Neural progenitor cell (in vitro differentiated cells): ENCODE measurements at regions not wholly inside any gene's neighbourhood (a gene's known extent, or its start where the extent isn't known, plus 50 kb on each side); places are given as distances from the start of the nearest gene placed in this dataset.
A peak's percentile ranks its signal among the peaks of the same experiment; 100 is the strongest.

Experiments
- DNase-seq: peaks from one replicate; pipeline ENCODE4 v3.0.0-alpha.2; 2016; ENCODE audit warnings: low spot score
- H2AFZ ChIP-seq: fragments of 200-600 bp; sonication (generic); replicated peaks from 2 replicates; pipeline ENCODE4 v1.6.1; 2016; ENCODE audit warnings: antibody characterized with exemption
- H3F3A ChIP-seq: fragments of 200-600 bp; sonication (generic); 2 replicates; pipeline ENCODE4 v1.6.1; 2016; ENCODE audit warnings: antibody characterized with exemption, low read depth
- H3K27ac ChIP-seq: fragments of 200-600 bp; sonication (generic); 2 replicates; pipeline ENCODE4 v1.5.1; 2016; ENCODE audit warnings: mild to moderate bottlenecking
- H3K27me3 ChIP-seq: fragments of 200-600 bp; sonication (generic); 2 replicates; pipeline ENCODE4 v1.6.1; 2016; ENCODE audit warnings: mild to moderate bottlenecking, moderate library complexity
- H3K36me3 ChIP-seq: fragments of 200-600 bp; sonication (generic); 2 replicates; pipeline ENCODE4 v1.5.1; 2016
- H3K4me1 ChIP-seq: fragments of 200-600 bp; sonication (generic); 2 replicates; pipeline ENCODE4 v1.6.1; 2016; ENCODE audit warnings: mixed run types
- H3K4me2 ChIP-seq: fragments of 200-600 bp; sonication (generic); 2 replicates; pipeline ENCODE4 v1.6.1; 2016
- H3K4me3 ChIP-seq: fragments of 200-600 bp; sonication (generic); 2 replicates; pipeline ENCODE4 v1.5.1; 2016
- H3K79me2 ChIP-seq: fragments of 200-600 bp; sonication (generic); 2 replicates; pipeline ENCODE4 v1.6.1; 2016; ENCODE audit warnings: low read depth
- H3K9ac ChIP-seq: fragments of 200-600 bp; sonication (generic); 2 replicates; pipeline ENCODE4 v1.6.1; 2016
- H3K9me3 ChIP-seq: fragments of 200-600 bp; sonication (generic); 2 replicates; pipeline ENCODE4 v1.5.1; 2016; ENCODE audit warnings: low read depth
- H4K20me1 ChIP-seq: fragments of 200-600 bp; sonication (generic); 2 replicates; pipeline ENCODE4 v1.6.1; 2016; ENCODE audit warnings: low read depth
- H3K27ac Mint-ChIP-seq: 3 replicates; pipeline ENCODE4 v1.8.0; 2021; ENCODE audit warnings: mixed read lengths
- H3K27me3 Mint-ChIP-seq: 2 replicates; pipeline ENCODE4 v1.8.0; 2022; ENCODE audit warnings: low read depth, mild to moderate bottlenecking, inconsistent platforms, moderate library complexity, mixed read lengths; ENCODE audit not compliant: insufficient read depth
- H3K36me3 Mint-ChIP-seq: 3 replicates; pipeline ENCODE4 v1.8.0; 2021; ENCODE audit warnings: mixed read lengths
- H3K4me1 Mint-ChIP-seq: 3 replicates; pipeline ENCODE4 v1.8.0; 2021; ENCODE audit warnings: mixed read lengths
- H3K4me3 Mint-ChIP-seq: 3 replicates; pipeline ENCODE4 v1.8.0; 2021; ENCODE audit warnings: mild to moderate bottlenecking, moderate library complexity, mixed read lengths
- H3K9me3 Mint-ChIP-seq: 3 replicates; pipeline ENCODE4 v1.8.0; 2020; ENCODE audit warnings: mixed read lengths
- EZH2 ChIP-seq: fragments of 200-600 bp; sonication (generic); IDR thresholded peaks from 2 replicates; pipeline ENCODE4 v1.6.1; 2017; ENCODE audit warnings: antibody characterized with exemption, mild to moderate bottlenecking, moderate library complexity
- EZH2phosphoT487 ChIP-seq: fragments of 200-600 bp; sonication (generic); IDR thresholded peaks from 2 replicates; pipeline ENCODE4 v1.6.1; 2017; ENCODE audit warnings: antibody characterized with exemption
- TF ChIP-seq, protein P1 (sequence below): fragments of 200-600 bp; sonication (generic); IDR thresholded peaks from 2 replicates; pipeline ENCODE4 v1.5.1; 2017; ENCODE audit warnings: antibody characterized with exemption, mild to moderate bottlenecking

DNA sequence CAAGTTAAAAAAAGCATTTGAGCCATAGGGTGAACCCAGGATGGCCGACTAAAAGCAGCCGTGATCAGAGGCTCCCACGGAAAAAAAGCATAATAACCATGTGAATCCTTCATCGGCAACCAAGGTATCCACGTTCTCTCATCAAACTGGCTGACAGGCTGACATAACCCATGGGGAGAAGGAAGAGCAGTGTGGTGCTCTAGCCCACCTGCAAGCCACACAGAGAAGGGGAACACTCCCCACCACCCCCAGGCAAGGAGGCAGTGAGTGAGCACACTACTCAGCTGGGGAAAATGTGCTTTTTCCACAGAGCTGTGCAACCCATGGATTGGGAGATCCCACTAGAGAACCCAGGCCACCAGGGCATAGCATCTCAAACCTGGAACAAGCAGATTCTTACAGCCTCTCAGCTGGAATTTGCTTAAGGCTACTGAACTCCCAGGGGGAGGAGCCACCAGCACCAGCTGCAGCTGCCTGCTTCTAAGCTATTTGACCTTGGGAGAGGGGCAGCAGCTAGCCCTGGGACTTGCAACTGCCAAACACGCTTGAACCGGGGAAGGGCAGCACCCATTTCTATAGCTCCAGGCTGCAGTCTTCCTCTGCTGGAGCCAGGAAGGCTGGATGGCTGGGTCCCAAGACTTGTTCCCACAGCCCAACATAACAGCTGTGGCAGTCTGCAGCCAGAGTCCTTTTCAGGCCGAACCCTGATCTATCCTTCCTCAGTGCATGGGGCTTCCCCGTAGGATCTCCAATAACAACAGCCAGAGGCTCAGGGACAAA is 178.2 kb upstream of the NRG3 start:
- Mint-ChIP-seq H3K36me3 (no peaks in the 10 kb centered on the region), H3K9me3 (peaks cover 11% of the 10 kb centered on the region), H3K27ac (no peak overlapping the region), H3K4me1 (peaks cover 4% of the 10 kb centered on the region), H3K27me3 (no peaks in the 10 kb centered on the region), H3K4me3 (no peak overlapping the region)
- no peaks in the 10 kb centered on the region for H3F3A ChIP-seq
- no peak overlapping the region for H3K4me3 ChIP-seq
- H4K20me1 ChIP-seq, result no peaks in the 10 kb centered on the region
- no peaks in the 10 kb centered on the region for H3K27me3 ChIP-seq
- no peak overlapping the region for H3K9ac ChIP-seq
- H3K4me1 ChIP-seq, result no peaks in the 10 kb centered on the region
- H3K9me3 ChIP-seq, result no peaks in the 10 kb centered on the region
- H3K27ac ChIP-seq, result no peak overlapping the region
- no peaks in the 10 kb centered on the region for H3K36me3 ChIP-seq
- no peak overlapping the region for H2AFZ ChIP-seq
- H3K79me2 ChIP-seq, result no peaks in the 10 kb centered on the region
- DNase-seq, result peak; percentile 48
- no peak overlapping the region for H3K4me2 ChIP-seq
- no peak for TF ChIP-seq EZH2phosphoT487
- TF ChIP-seq, protein P1, sequence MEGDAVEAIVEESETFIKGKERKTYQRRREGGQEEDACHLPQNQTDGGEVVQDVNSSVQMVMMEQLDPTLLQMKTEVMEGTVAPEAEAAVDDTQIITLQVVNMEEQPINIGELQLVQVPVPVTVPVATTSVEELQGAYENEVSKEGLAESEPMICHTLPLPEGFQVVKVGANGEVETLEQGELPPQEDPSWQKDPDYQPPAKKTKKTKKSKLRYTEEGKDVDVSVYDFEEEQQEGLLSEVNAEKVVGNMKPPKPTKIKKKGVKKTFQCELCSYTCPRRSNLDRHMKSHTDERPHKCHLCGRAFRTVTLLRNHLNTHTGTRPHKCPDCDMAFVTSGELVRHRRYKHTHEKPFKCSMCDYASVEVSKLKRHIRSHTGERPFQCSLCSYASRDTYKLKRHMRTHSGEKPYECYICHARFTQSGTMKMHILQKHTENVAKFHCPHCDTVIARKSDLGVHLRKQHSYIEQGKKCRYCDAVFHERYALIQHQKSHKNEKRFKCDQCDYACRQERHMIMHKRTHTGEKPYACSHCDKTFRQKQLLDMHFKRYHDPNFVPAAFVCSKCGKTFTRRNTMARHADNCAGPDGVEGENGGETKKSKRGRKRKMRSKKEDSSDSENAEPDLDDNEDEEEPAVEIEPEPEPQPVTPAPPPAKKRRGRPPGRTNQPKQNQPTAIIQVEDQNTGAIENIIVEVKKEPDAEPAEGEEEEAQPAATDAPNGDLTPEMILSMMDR, result no peak
- TF ChIP-seq EZH2, result no peak

GRCh38 chr10:81704596-81704995 is 170.4 kb upstream of the NRG3 start:
- Histone ChIP-seq H3K27ac (no peak overlapping the region), H3K4me2 (no peak overlapping the region), H3K4me1 (no peaks in the 10 kb centered on the region), H3K4me3 (no peak overlapping the region), H4K20me1 (no peaks in the 10 kb centered on the region), H2AFZ (no peak overlapping the region), H3K36me3 (no peaks in the 10 kb centered on the region), H3K79me2 (no peaks in the 10 kb centered on the region), H3K27me3 (no peaks in the 10 kb centered on the region), H3K9me3 (no peaks in the 10 kb centered on the region), H3K9ac (no peak overlapping the region), H3F3A (no peaks in the 10 kb centered on the region)
- H3K4me3 Mint-ChIP-seq, result no peak overlapping the region
- H3K9me3 Mint-ChIP-seq, result peaks cover 7% of the 10 kb centered on the region
- H3K4me1 Mint-ChIP-seq, result no peaks in the 10 kb centered on the region
- H3K27me3 Mint-ChIP-seq, result no peaks in the 10 kb centered on the region
- H3K36me3 Mint-ChIP-seq, result no peaks in the 10 kb centered on the region
- no peak for TF ChIP-seq EZH2phosphoT487
- TF ChIP-seq EZH2, result no peak
- TF ChIP-seq, protein P1, result no peak
- no peak overlapping the region for H3K27ac Mint-ChIP-seq
- no peak for DNase-seq

- no peaks in the 10 kb centered on the region for H3K36me3 ChIP-seq
- no peaks in the 10 kb centered on the region for H4K20me1 ChIP-seq
- no peaks in the 10 kb centered on the region for H3K27me3 Mint-ChIP-seq
- no peak for DNase-seq
- no peak overlapping the region for H3K4me2 ChIP-seq
- no peak overlapping the region for H2AFZ ChIP-seq
- H3K4me1 Mint-ChIP-seq, result no peaks in the 10 kb centered on the region
- no peaks in the 10 kb centered on the region for H3K4me1 ChIP-seq
- H3K36me3 Mint-ChIP-seq, result no peaks in the 10 kb centered on the region
- no peaks in the 10 kb centered on the region for H3K9me3 ChIP-seq
- no peaks in the 10 kb centered on the region for H3K27me3 ChIP-seq
- H3F3A ChIP-seq, result no peaks in the 10 kb centered on the region
- no peak overlapping the region for H3K27ac Mint-ChIP-seq
- H3K79me2 ChIP-seq, result no peaks in the 10 kb centered on the region
- H3K4me3 ChIP-seq, result no peak overlapping the region
- TF ChIP-seq, protein P1, result no peak
- TF ChIP-seq EZH2 (no peak), EZH2phosphoT487 (no peak)
- H3K4me3 Mint-ChIP-seq, result no peak overlapping the region
- H3K9me3 Mint-ChIP-seq, result no peaks in the 10 kb centered on the region
- no peak overlapping the region for H3K9ac ChIP-seq
- H3K27ac ChIP-seq, result no peak overlapping the region
Observed at GRCh38 chr10:81708416-81708815, 166.6 kb upstream of the NRG3 start.
